ENCODE measurements at regions not wholly inside any gene's neighbourhood (a gene's known extent, or its start where the extent isn't known, plus 50 kb on each side); places are given as distances from the start of the nearest gene placed in this dataset.

DNA sequence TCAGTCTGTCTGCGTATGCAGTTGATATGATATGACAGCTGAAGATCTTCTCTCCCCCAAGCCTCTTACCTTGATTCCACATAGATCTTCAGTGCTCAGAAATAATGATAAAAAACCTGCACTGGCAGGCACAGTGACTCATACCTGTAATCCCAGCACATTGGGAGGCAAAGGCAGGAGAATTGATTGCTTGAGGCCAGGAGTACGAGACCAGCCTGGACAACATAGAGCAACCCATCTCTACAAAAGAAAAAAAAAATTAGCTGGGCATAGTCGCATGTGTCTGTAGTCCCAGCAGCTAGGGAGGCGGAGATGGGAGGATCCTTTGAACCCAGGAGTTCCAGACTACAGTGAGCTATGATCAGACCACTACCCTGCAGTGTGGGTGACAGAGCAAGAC is 551.0 kb upstream of the MIR17HG start:
- ATAC-seq (ENCODE audit: low read depth) = no peak
- Mint-ChIP-seq H3K4me1 (no peaks in the 10 kb centered on the region), H3K4me3 (no peak overlapping the region), H3K36me3 (ENCODE audit: low read depth) (no peaks in the 10 kb centered on the region), H3K9me3 (peaks cover 2% of the 10 kb centered on the region), H3K27ac (no peak overlapping the region), H3K27me3 (no peaks in the 10 kb centered on the region)
- intact Hi-C loops (cut with micrococcal nuclease) = no loop called here
- TF ChIP-seq, protein P1, sequence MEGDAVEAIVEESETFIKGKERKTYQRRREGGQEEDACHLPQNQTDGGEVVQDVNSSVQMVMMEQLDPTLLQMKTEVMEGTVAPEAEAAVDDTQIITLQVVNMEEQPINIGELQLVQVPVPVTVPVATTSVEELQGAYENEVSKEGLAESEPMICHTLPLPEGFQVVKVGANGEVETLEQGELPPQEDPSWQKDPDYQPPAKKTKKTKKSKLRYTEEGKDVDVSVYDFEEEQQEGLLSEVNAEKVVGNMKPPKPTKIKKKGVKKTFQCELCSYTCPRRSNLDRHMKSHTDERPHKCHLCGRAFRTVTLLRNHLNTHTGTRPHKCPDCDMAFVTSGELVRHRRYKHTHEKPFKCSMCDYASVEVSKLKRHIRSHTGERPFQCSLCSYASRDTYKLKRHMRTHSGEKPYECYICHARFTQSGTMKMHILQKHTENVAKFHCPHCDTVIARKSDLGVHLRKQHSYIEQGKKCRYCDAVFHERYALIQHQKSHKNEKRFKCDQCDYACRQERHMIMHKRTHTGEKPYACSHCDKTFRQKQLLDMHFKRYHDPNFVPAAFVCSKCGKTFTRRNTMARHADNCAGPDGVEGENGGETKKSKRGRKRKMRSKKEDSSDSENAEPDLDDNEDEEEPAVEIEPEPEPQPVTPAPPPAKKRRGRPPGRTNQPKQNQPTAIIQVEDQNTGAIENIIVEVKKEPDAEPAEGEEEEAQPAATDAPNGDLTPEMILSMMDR (IDR thresholded peaks at IDR 0.05) = no peak
- ChIA-PET CTCF (no interaction called here), POLR2A (no interaction called here)
- DNase-seq = no peak

DNA sequence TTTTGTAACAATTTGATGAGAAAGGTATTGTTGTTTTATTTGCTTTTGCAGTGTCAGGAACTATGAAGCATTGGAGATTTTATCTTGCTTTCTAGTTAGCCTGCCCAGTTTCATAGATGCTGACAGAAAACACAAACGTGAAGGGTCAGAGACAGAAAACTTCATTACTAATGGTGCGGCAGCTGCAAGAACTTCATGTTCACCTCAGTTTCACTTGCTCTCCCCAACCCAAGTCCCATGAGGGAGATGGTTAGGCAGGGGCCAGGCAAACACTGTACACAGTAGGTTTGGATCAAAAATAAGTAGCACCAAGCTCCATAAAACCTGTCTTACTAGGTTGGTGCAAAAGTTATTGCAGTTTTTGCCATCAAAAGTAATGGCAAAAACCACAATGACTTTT is 550.2 kb upstream of the MIR17HG start:
- Mint-ChIP-seq H3K27ac (no peak overlapping the region), H3K9me3 (peaks cover 2% of the 10 kb centered on the region), H3K36me3 (ENCODE audit: low read depth) (no peaks in the 10 kb centered on the region), H3K4me3 (no peak overlapping the region), H3K27me3 (no peaks in the 10 kb centered on the region), H3K4me1 (no peaks in the 10 kb centered on the region)
- TF ChIP-seq, protein P1 (IDR thresholded peaks at IDR 0.05) = no peak
- DNase-seq (no peak), ATAC-seq (ENCODE audit: low read depth) (no peak)
- ChIA-PET POLR2A (no interaction called here), CTCF (no interaction called here)
- intact Hi-C loops (cut with micrococcal nuclease) = no loop called here

DNA sequence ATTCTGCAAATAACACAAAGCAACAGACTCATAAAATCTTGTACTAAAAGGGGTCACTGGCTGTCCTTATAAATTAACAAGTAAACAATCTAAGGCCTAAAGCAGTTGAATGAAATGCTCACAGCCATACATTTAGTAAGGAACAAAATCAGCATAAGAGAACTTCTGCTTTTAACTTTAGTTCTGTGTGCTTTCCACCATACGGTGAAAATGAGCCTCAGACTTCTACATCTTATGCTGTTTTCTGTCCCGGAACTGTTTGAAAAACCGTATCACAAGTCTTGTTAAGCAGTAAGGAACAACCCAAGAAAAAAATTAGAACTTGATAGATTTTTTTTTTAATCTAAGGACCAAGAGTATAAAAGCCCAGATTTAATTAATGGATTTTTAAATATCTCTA is 549.1 kb upstream of the MIR17HG start:
- ChIA-PET POLR2A (no interaction called here), CTCF (no interaction called here)
- H3K4me1 Mint-ChIP-seq = no peaks in the 10 kb centered on the region
- DNase-seq = no peak
- no peak overlapping the region for H3K27ac Mint-ChIP-seq
- intact Hi-C loops (cut with micrococcal nuclease) = no loop called here
- peaks cover 2% of the 10 kb centered on the region for H3K9me3 Mint-ChIP-seq
- TF ChIP-seq, protein P1 (IDR thresholded peaks at IDR 0.05) = no peak
- ATAC-seq (ENCODE audit: low read depth) = no peak
- H3K4me3 Mint-ChIP-seq = no peak overlapping the region
- H3K27me3 Mint-ChIP-seq = no peaks in the 10 kb centered on the region
- H3K36me3 Mint-ChIP-seq (ENCODE audit: low read depth) = no peaks in the 10 kb centered on the region

DNA sequence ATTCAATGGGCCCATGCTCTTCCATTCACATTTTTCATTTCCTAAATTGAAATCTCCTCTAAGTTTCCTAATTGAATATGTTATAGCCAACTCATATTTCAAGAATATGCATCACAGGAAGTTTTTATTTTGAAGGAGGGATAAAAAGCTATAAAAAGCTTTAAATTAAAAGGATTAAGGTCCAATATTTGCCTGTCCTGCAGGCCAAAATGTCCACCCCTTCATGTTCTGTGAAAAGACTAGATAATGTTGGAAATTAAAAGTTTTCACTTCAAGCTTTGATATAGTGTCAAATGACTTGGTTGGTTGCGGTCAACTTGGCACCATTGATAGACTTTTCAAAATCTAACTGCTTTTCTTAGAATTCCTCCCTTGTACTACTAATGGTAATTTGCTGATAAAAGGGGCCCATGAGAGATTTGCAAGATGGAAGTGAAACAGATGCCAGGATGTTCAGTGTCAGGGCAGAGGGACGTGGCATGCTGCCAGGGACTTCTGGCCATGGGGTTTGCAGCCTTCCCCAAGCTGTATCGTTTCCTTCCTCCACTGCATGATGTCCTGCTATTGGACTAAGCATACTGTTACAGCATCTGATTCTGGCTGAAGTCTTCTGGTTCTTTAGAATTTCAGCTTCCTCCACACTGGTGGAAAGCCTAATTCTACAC is 547.3 kb upstream of the MIR17HG start:
- TF ChIP-seq, protein P1 (IDR thresholded peaks at IDR 0.05) = no peak
- Mint-ChIP-seq H3K27me3 (no peaks in the 10 kb centered on the region), H3K36me3 (ENCODE audit: low read depth) (no peaks in the 10 kb centered on the region), H3K4me1 (no peaks in the 10 kb centered on the region), H3K27ac (no peak overlapping the region), H3K4me3 (no peak overlapping the region), H3K9me3 (peaks cover 6% of the 10 kb centered on the region)
- no peak for ATAC-seq (ENCODE audit: low read depth)
- intact Hi-C loops (cut with micrococcal nuclease) = no loop called here
- DNase-seq = no peak
- CTCF ChIA-PET = no interaction called here
- POLR2A ChIA-PET = no interaction called here

DNA sequence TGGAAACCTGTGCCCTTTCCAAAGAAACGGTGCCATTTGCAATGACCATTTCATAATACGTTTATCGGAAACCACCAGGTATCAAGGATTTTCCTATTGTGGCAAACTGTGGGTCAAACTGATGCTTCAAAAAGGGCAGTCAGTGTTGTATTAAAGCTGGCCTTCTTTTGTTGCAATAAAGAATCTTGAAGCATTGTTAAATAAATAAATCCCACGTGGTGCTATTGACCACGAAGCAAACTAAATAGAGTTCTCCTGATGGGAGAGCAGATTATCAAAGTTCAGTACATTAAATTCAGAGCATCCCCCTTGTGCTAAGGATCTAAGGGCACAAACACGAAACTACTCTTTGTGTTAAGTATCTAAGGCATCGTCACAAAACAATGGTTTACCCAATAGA is 545.9 kb upstream of the MIR17HG start:
- DNase-seq (no peak), ATAC-seq (ENCODE audit: low read depth) (no peak)
- peaks cover 6% of the 10 kb centered on the region for H3K9me3 Mint-ChIP-seq
- intact Hi-C loops (cut with micrococcal nuclease) = no loop called here
- no peaks in the 10 kb centered on the region for H3K4me1 Mint-ChIP-seq
- no peaks in the 10 kb centered on the region for H3K36me3 Mint-ChIP-seq (ENCODE audit: low read depth)
- H3K27ac Mint-ChIP-seq = no peak overlapping the region
- ChIA-PET CTCF (no interaction called here), POLR2A (no interaction called here)
- TF ChIP-seq, protein P1 (IDR thresholded peaks at IDR 0.05) = no peak
- no peak overlapping the region for H3K4me3 Mint-ChIP-seq
- no peaks in the 10 kb centered on the region for H3K27me3 Mint-ChIP-seq
